DOHH2 (cell line): ENCODE measurements at regions not wholly inside any gene's neighbourhood (a gene's known extent, or its start where the extent isn't known, plus 50 kb on each side); places are given as distances from the start of the nearest gene placed in this dataset.

Source experiments
- H3F3A ChIP-seq: fragments of 200-600 bp; sonication (generic), shearing (Covaris generic); 2 replicates; pipeline ENCODE4 v1.6.0; 2016; ENCODE audit warnings: antibody characterized with exemption, mild to moderate bottlenecking; ENCODE audit not compliant: control insufficient read depth, insufficient read depth
- H3K27ac ChIP-seq: fragments of 200-600 bp; sonication (generic); 2 replicates; pipeline ENCODE4 v1.5.1; 2014; ENCODE audit warnings: low read depth, mild to moderate bottlenecking, low read length, moderate library complexity
- H3K27me3 ChIP-seq: fragments of 200-600 bp; sonication (generic); 2 replicates; pipeline ENCODE4 v1.6.1; 2014; ENCODE audit warnings: mild to moderate bottlenecking, low read length, mixed read lengths; ENCODE audit not compliant: control insufficient read depth
- H3K36me3 ChIP-seq: fragments of 200-600 bp; sonication (generic); 2 replicates; pipeline ENCODE4 v1.6.1; 2014; ENCODE audit warnings: mild to moderate bottlenecking, low read length, moderate library complexity, mixed read lengths; ENCODE audit not compliant: control insufficient read depth
- H3K4me1 ChIP-seq: fragments of 200-600 bp; sonication (generic); 2 replicates; pipeline ENCODE4 v1.6.1; 2014; ENCODE audit warnings: mild to moderate bottlenecking, low read length, mixed read lengths; ENCODE audit not compliant: control insufficient read depth
- H3K4me2 ChIP-seq: fragments of 200-600 bp; sonication (generic); 2 replicates; pipeline ENCODE4 v1.6.0; 2014; ENCODE audit warnings: mild to moderate bottlenecking, low read length, moderate library complexity
- H3K4me3 ChIP-seq: fragments of 200-600 bp; sonication (generic); 2 replicates; pipeline ENCODE4 v1.5.1; 2014; ENCODE audit warnings: mild to moderate bottlenecking, low read length, mixed read lengths
- H3K79me2 ChIP-seq: fragments of 200-600 bp; sonication (generic); 2 replicates; pipeline ENCODE4 v1.6.1; 2014; ENCODE audit warnings: mild to moderate bottlenecking, low read length, mixed read lengths; ENCODE audit not compliant: control insufficient read depth
- H3K9me2 ChIP-seq: fragments of 200-600 bp; sonication (generic); replicated peaks from 2 replicates; pipeline ENCODE4 v1.6.1; 2014; ENCODE audit warnings: mild to moderate bottlenecking, low read length, mixed read lengths; ENCODE audit not compliant: control insufficient read depth
- H3K9me3 ChIP-seq: fragments of 200-600 bp; sonication (generic); 2 replicates; pipeline ENCODE4 v1.6.1; 2014; ENCODE audit warnings: antibody characterized with exemption, low read length, mixed read lengths; ENCODE audit not compliant: control insufficient read depth, insufficient read depth
- H4K20me1 ChIP-seq: fragments of 200-600 bp; sonication (generic); 2 replicates; pipeline ENCODE4 v1.6.0; 2014; ENCODE audit warnings: low read depth, mild to moderate bottlenecking, antibody characterized with exemption, low read length, moderate library complexity; ENCODE audit not compliant: control insufficient read depth, insufficient read depth
- EZH2phosphoT487 ChIP-seq: fragments of 200-600 bp; sonication (generic); IDR thresholded peaks from 2 replicates; pipeline ENCODE4 v1.6.1; 2017; ENCODE audit warnings: borderline replicate concordance, mild to moderate bottlenecking, antibody characterized with exemption, low read length, moderate library complexity, mixed read lengths
- TF ChIP-seq, protein P1 (sequence below): fragments of 200-600 bp; sonication (generic); IDR thresholded peaks from one replicate; pipeline ENCODE4 v1.5.1; 2014; ENCODE audit warnings: antibody characterized with exemption, mild to moderate bottlenecking, low read depth, low read length; ENCODE audit not compliant: poor library complexity, severe bottlenecking

DNA sequence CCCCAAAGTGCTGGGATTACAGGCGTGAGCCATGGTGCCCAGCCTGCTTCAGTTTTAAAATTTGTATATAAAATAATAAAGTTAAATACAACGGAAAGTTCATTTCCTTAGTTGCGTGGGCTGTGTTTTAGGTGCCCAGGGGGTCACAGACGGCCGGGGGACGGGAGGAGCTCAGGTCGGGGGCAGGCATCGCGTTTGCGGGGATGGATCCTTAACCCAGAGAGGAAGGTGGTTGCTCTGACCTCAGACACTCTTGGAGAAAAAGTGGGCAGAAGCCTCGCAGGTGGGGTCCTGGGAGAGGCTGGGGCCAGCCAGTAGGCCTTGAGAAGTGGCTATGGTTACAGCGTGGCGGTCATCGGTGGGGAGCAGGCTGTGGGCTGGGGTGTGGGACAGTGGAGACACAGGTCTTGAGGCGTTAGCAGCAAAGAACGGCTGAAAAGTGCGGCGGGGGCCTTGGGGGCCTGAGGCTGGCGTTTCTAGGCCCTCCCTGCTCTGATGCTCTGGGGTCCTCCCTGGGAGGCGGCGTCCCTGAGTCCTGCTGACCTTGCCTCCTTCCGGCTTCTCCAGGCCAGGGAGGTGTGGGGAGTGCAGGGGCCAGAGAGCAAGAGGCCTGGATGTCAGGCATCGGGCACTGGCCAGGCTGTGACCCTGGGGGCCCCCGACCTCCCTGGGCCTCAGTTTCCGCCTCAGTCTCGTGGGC is 54.4 kb downstream of the UNCX start:
- no peak overlapping the region for H3K27ac ChIP-seq
- H3K79me2 ChIP-seq: no peaks in the 10 kb centered on the region
- no peaks in the 10 kb centered on the region for H3F3A ChIP-seq
- H3K9me2 ChIP-seq: no peaks in the 10 kb centered on the region
- H3K27me3 ChIP-seq: no peaks in the 10 kb centered on the region
- H3K9me3 ChIP-seq: peaks cover 2% of the 10 kb centered on the region; the same call in 1 of the 2 replicates
- H3K4me1 ChIP-seq: no peaks in the 10 kb centered on the region
- no peaks in the 10 kb centered on the region for H3K36me3 ChIP-seq
- no peaks in the 10 kb centered on the region for H4K20me1 ChIP-seq
- H3K4me2 ChIP-seq: no peak overlapping the region
- TF ChIP-seq, protein P1, sequence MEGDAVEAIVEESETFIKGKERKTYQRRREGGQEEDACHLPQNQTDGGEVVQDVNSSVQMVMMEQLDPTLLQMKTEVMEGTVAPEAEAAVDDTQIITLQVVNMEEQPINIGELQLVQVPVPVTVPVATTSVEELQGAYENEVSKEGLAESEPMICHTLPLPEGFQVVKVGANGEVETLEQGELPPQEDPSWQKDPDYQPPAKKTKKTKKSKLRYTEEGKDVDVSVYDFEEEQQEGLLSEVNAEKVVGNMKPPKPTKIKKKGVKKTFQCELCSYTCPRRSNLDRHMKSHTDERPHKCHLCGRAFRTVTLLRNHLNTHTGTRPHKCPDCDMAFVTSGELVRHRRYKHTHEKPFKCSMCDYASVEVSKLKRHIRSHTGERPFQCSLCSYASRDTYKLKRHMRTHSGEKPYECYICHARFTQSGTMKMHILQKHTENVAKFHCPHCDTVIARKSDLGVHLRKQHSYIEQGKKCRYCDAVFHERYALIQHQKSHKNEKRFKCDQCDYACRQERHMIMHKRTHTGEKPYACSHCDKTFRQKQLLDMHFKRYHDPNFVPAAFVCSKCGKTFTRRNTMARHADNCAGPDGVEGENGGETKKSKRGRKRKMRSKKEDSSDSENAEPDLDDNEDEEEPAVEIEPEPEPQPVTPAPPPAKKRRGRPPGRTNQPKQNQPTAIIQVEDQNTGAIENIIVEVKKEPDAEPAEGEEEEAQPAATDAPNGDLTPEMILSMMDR: no peak
- no peak for TF ChIP-seq EZH2phosphoT487
- no peak overlapping the region for H3K4me3 ChIP-seq

- Histone ChIP-seq H3K4me1 (no peaks in the 10 kb centered on the region), H3K36me3 (no peaks in the 10 kb centered on the region), H3K4me2 (no peak overlapping the region), H3K27me3 (no peaks in the 10 kb centered on the region), H3K79me2 (no peaks in the 10 kb centered on the region), H3K9me2 (no peaks in the 10 kb centered on the region), H3K9me3 (no peaks in the 10 kb centered on the region; the same call in 1 of the 2 replicates), H3K4me3 (no peak overlapping the region), H3K27ac (no peak overlapping the region), H3F3A (no peaks in the 10 kb centered on the region), H4K20me1 (no peaks in the 10 kb centered on the region)
- TF ChIP-seq, protein P1: no peak
- TF ChIP-seq EZH2phosphoT487: no peak
These were observed 55.1 kb downstream of the UNCX start for GRCh38 chr7:1287752-1288201.

DNA sequence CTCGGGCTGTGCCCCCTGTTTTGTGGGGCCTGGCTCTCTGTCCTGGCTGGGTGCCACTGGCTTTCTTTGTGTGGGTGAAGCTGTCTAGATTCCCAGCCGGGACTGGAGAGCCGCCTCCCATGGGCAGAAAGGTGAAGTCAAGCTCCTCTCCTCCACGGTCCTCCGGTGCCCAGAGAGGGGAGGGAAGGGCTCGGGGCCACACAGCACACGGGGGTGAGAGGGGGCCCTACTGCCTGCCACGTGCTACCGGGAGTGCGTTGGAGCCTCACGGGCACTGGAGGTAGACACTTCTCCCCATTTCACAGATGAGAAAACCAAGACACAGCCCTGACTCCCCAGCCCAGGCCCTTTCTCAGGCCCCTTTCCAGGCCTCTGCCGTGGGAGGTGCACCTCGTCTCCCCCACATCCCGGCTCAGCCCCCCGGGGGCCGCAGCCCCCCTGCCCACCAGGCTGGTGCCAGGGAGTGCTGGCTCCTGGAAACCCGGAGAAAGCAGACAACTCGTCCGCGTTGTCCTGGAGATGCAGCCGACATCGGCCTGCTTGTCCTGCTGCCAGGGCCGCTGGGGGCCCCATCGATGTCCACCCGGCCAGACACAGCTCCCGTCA is 55.8 kb downstream of the UNCX start:
- Histone ChIP-seq H3F3A (no peaks in the 10 kb centered on the region), H3K9me3 (no peaks in the 10 kb centered on the region), H3K36me3 (no peaks in the 10 kb centered on the region), H3K4me2 (no peak overlapping the region), H3K4me1 (no peaks in the 10 kb centered on the region), H3K27ac (no peak overlapping the region), H4K20me1 (no peaks in the 10 kb centered on the region), H3K79me2 (no peaks in the 10 kb centered on the region), H3K4me3 (no peak overlapping the region), H3K9me2 (no peaks in the 10 kb centered on the region), H3K27me3 (no peaks in the 10 kb centered on the region)
- TF ChIP-seq EZH2phosphoT487: no peak
- TF ChIP-seq, protein P1: no peak
